PC-3 (cell line): ENCODE measurements at regions not wholly inside any gene's neighbourhood (a gene's known extent, or its start where the extent isn't known, plus 50 kb on each side); places are given as distances from the start of the nearest gene placed in this dataset.

Experiments
- EZH2 ChIP-seq: fragments of 300-600 bp; sonication (generic); IDR thresholded peaks from one replicate; pipeline ENCODE4 v1.6.1; 2017; ENCODE audit warnings: antibody characterized with exemption, mild to moderate bottlenecking, low read length; ENCODE audit not compliant: unreplicated experiment
- EZH2phosphoT487 ChIP-seq: fragments of 300-600 bp; sonication (generic); IDR thresholded peaks from 2 replicates; pipeline ENCODE4 v1.6.1; 2018; ENCODE audit warnings: mild to moderate bottlenecking, antibody characterized with exemption, low read length, borderline replicate concordance
- TF ChIP-seq, protein P1 (sequence below): fragments of 300-600 bp; sonication (generic); conservative IDR thresholded peaks from 2 replicates; pipeline ENCODE4 v1.5.1; 2017; ENCODE audit warnings: antibody characterized with exemption, low read depth, mild to moderate bottlenecking, low read length

DNA sequence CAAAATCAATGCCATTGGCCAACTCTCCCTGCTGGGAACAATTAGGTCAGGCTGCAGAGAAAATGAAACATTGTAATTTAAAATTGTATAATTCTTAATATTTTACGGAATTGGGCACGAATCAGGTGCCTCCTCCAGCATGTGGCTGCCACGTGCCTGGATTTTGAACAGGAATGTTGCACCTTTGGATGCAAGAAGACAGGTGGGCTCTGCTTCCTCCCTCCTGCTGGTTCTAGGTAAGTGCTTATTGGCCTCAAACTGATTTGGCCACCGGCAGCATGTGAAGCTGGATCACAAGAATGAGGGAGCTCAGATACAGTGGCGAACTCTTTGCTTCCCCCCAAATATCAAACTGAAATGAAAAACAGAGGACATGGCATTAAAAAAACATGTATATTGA is 1559.9 kb upstream of the FLRT2 start:
- TF ChIP-seq, protein P1, sequence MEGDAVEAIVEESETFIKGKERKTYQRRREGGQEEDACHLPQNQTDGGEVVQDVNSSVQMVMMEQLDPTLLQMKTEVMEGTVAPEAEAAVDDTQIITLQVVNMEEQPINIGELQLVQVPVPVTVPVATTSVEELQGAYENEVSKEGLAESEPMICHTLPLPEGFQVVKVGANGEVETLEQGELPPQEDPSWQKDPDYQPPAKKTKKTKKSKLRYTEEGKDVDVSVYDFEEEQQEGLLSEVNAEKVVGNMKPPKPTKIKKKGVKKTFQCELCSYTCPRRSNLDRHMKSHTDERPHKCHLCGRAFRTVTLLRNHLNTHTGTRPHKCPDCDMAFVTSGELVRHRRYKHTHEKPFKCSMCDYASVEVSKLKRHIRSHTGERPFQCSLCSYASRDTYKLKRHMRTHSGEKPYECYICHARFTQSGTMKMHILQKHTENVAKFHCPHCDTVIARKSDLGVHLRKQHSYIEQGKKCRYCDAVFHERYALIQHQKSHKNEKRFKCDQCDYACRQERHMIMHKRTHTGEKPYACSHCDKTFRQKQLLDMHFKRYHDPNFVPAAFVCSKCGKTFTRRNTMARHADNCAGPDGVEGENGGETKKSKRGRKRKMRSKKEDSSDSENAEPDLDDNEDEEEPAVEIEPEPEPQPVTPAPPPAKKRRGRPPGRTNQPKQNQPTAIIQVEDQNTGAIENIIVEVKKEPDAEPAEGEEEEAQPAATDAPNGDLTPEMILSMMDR = no peak
- no peak for TF ChIP-seq EZH2
- TF ChIP-seq EZH2phosphoT487 = no peak
